IMR-90 (cell line): ENCODE measurements at regions not wholly inside any gene's neighbourhood (a gene's known extent, or its start where the extent isn't known, plus 50 kb on each side); places are given as distances from the start of the nearest gene placed in this dataset.

ENCODE experiments used
- ATAC-seq: fragments of 200-7000 bp; cut with Tn5 transposase; 2 replicates; pipeline ENCODE4 v1.9.1; 2020; ENCODE audit warnings: low read depth, mild to moderate bottlenecking, moderate library complexity
- BruUV-seq: library from RNA; stranded (reverse); fragments of 400-500 nt; replicated peaks from 2 replicates; lab custom pipeline; 2021; lab: Mats Ljungman, UMichigan
- CTCF ChIA-PET: fragments of 300-600 bp; formaldehyde crosslinking; extraction: SDS; loops from one replicate; lab custom pipeline; 2021; ENCODE audit warnings: antibody characterized with exemption; lab: Yijun Ruan, JAX
- POLR2A ChIA-PET: fragments of 300-600 bp; sonication (Branson Sonifier 250); formaldehyde crosslinking; loops from one replicate; lab custom pipeline; 2022; ENCODE audit warnings: antibody characterized with exemption; ENCODE audit not compliant: unreplicated experiment; lab: Charles Lee
- DNase-seq: peaks from one replicate; pipeline ENCODE4 v3.0.0; 2013
- H2AFZ ChIP-seq: replicated peaks from 2 replicates; pipeline ENCODE3; 2013; ENCODE audit warnings: low read length, mild to moderate bottlenecking; ENCODE audit not compliant: poor library complexity
- H2AK5ac ChIP-seq: 2 replicates; pipeline ENCODE4 v1.6.1; 2013; ENCODE audit warnings: low read depth, low read length, inconsistent platforms
- H2AK9ac ChIP-seq: replicated peaks from 2 replicates; pipeline ENCODE3; 2013; ENCODE audit warnings: mild to moderate bottlenecking, low read depth, low read length, moderate library complexity; ENCODE audit not compliant: poor library complexity
- H2BK120ac ChIP-seq: 2 replicates; pipeline ENCODE4 v1.6.1; 2013; ENCODE audit warnings: low read depth, low read length, inconsistent platforms
- H2BK15ac ChIP-seq: 3 replicates; pipeline ENCODE4 v1.6.1; 2013; ENCODE audit warnings: low read depth, low read length, inconsistent platforms
- H2BK20ac ChIP-seq: 2 replicates; pipeline ENCODE4 v1.6.1; 2013; ENCODE audit warnings: low read depth, mild to moderate bottlenecking, inconsistent platforms, low read length, moderate library complexity
- H2BK5ac ChIP-seq: 2 replicates; pipeline ENCODE4 v1.6.1; 2013; ENCODE audit warnings: mild to moderate bottlenecking, low read depth, low read length, inconsistent platforms; ENCODE audit not compliant: poor library complexity, severe bottlenecking
- H3K14ac ChIP-seq: replicated peaks from 2 replicates; pipeline ENCODE4 v1.6.1; 2013; ENCODE audit warnings: low read depth, low read length, inconsistent platforms
- H3K18ac ChIP-seq: 2 replicates; pipeline ENCODE4 v1.6.1; 2013; ENCODE audit warnings: low read depth, low read length, control low read depth
- H3K23ac ChIP-seq: 2 replicates; pipeline ENCODE4 v1.6.1; 2013; ENCODE audit warnings: low read depth, low read length, inconsistent platforms
- H3K27ac ChIP-seq: 2 replicates; pipeline ENCODE4 v1.5.1; 2013; ENCODE audit warnings: mild to moderate bottlenecking, control low read depth, low read length; ENCODE audit not compliant: insufficient read depth
- H3K27me3 ChIP-seq: 2 replicates; pipeline ENCODE4 v1.6.1; 2013; ENCODE audit warnings: low read length; ENCODE audit not compliant: control insufficient read depth, insufficient read depth
- H3K36me3 ChIP-seq: 2 replicates; pipeline ENCODE4 v1.6.1; 2013; ENCODE audit warnings: low read length, mixed read lengths; ENCODE audit not compliant: control insufficient read depth, insufficient read depth
- H3K4ac ChIP-seq: 2 replicates; pipeline ENCODE4 v1.6.1; 2013; ENCODE audit warnings: low read depth, low read length, inconsistent platforms
- H3K4me1 ChIP-seq: 2 replicates; pipeline ENCODE4 v1.6.1; 2013; ENCODE audit warnings: low read length, mixed read lengths; ENCODE audit not compliant: control insufficient read depth, insufficient read depth
- H3K4me2 ChIP-seq: 2 replicates; pipeline ENCODE4 v1.6.1; 2013; ENCODE audit warnings: low read depth, mild to moderate bottlenecking, control low read depth, low read length, moderate library complexity
- H3K4me3 ChIP-seq: 2 replicates; pipeline ENCODE4 v1.5.1; 2013; ENCODE audit warnings: low read depth, mild to moderate bottlenecking, control low read depth, low read length, moderate library complexity; ENCODE audit not compliant: insufficient read depth
- H3K56ac ChIP-seq: 2 replicates; pipeline ENCODE4 v1.6.1; 2013; ENCODE audit warnings: low read length, inconsistent platforms; ENCODE audit not compliant: insufficient read depth; ENCODE audit errors: extremely low read depth
- H3K79me1 ChIP-seq, 2 experiments: 2 replicates each; pipeline ENCODE4 v1.6.1; 2013; ENCODE audit warnings: low read length in 2 of 2, inconsistent platforms in 1 of 2, low read depth in 1 of 2
- H3K9ac ChIP-seq: 2 replicates; pipeline ENCODE4 v1.6.1; 2013; ENCODE audit warnings: low read depth, low read length, control low read depth
- H3K9me1 ChIP-seq: 2 replicates; pipeline ENCODE4 v1.6.1; 2013; ENCODE audit warnings: low read length, inconsistent platforms; ENCODE audit not compliant: insufficient read depth
- H3K9me3 ChIP-seq: 2 replicates; pipeline ENCODE4 v1.6.1; 2013; ENCODE audit warnings: low read length; ENCODE audit not compliant: control insufficient read depth, insufficient read depth
- H4K20me1 ChIP-seq: 2 replicates; pipeline ENCODE4 v1.6.1; 2013; ENCODE audit warnings: low read length, inconsistent platforms; ENCODE audit not compliant: insufficient read depth
- H4K5ac ChIP-seq: 2 replicates; pipeline ENCODE4 v1.6.1; 2013; ENCODE audit warnings: mild to moderate bottlenecking, low read depth, low read length, control low read depth
- H4K8ac ChIP-seq, 2 experiments: 2 replicates each; pipeline ENCODE4 v1.6.1; 2013; ENCODE audit warnings: low read depth in 2 of 2, low read length in 2 of 2, control low read depth in 1 of 2, inconsistent platforms in 1 of 2
- H4K91ac ChIP-seq: 2 replicates; pipeline ENCODE4 v1.6.1; 2013; ENCODE audit warnings: low read depth, low read length, inconsistent platforms; ENCODE audit not compliant: insufficient read depth
- BHLHE40 ChIP-seq: fragments of 150-350 bp; IDR thresholded peaks from 2 replicates; pipeline ENCODE4 v1.6.1; 2016; ENCODE audit warnings: mild to moderate bottlenecking, low read depth, low read length
- MXI1 ChIP-seq: IDR thresholded peaks from 2 replicates; pipeline ENCODE4 v1.6.1; 2012; ENCODE audit warnings: low read depth, mild to moderate bottlenecking, low read length, moderate library complexity, borderline replicate concordance
- RFX5 ChIP-seq: IDR thresholded peaks from 2 replicates; pipeline ENCODE4 v1.8.0; 2012; ENCODE audit warnings: low read depth, mild to moderate bottlenecking, low read length, moderate library complexity
- WGBS, 2 experiments: methylation state at CpG; one replicate each; pipeline versions ENCODE4 v1.1.5 to v1.1.7; 2013; ENCODE audit warnings: missing lambda C conversion rate in 2 of 2; ENCODE audit not compliant: insufficient read length in 1 of 2; ENCODE audit errors: extremely low coverage in 2 of 2; 5-methylcytosine and 5-hydroxymethylcytosine counted together
- dilution Hi-C: fragments of 300-500 bp; cut with HindIII; formaldehyde crosslinking; loops from one replicate; pipeline ENCODE4 v1.14.3; 2018; ENCODE audit warnings: low sequenced_read_pairs; ENCODE audit not compliant: unreplicated experiment
- in situ Hi-C: fragments of 300-500 bp; cut with MboI; formaldehyde crosslinking; loops from 3 replicates; pipeline ENCODE4 v1.14.3; 2019; ENCODE audit warnings: low sequenced_read_pairs, inconsistent platforms, mixed read lengths
- intact Hi-C: fragments of 100-400 bp; cut with micrococcal nuclease; formaldehyde crosslinking; loops from 2 replicates; pipeline ENCODE4 v1.10.0; 2022
- TF ChIP-seq, protein P1 (sequence below): fragments of 150-350 bp; IDR thresholded peaks from 2 replicates; pipeline ENCODE4 v1.6.1; 2016; ENCODE audit warnings: low read depth, mild to moderate bottlenecking, low read length, moderate library complexity, borderline replicate concordance
- TF ChIP-seq, protein P2 (sequence below): conservative IDR thresholded peaks from 2 replicates; pipeline ENCODE4 v1.5.1; 2012; ENCODE audit warnings: mild to moderate bottlenecking, low read depth, low read length, improper control_type of control experiment

DNA sequence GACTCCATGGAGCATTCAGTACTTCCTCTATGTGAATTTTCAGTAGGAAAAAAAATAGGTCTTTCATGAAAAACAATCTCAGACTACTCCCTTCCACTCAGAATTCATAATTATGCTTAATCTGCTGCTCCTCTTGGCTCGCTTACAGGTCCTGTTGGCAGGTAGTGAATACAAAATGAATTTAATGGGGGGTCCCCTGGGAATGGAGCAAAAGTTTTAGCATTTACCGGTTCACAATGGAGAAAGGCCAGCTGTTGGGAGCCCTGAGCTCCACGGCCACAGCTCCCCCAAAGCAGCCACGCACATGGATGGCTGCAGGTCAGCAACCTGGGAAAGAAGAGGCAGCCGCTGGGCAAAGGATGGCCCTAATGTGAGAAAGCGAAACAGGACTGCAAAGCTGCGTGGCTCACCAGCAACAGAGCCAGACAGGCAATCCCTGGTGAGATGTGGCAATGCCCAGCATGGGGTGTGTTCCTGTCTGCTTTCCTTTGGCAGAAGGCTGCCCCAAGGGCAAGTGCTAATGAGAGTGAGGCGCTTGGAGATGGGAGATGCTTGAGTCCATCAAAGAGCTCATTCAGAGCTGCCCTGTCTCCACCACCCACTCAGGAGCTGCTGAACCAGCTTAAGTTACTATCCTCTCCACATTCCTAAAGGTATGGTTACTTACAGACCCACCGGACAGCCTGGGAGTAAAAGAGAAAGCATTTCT lies 447.4 kb downstream of the EPHA4 start:
- H3K79me1 ChIP-seq = no peaks in the 10 kb centered on the region
- H2BK5ac ChIP-seq = no peak overlapping the region
- H4K8ac ChIP-seq = no peak overlapping the region
- H2AFZ ChIP-seq = no peak overlapping the region
- no peak overlapping the region for H2BK120ac ChIP-seq
- no peak overlapping the region for H3K4me3 ChIP-seq
- ChIA-PET CTCF (no interaction called here), POLR2A (no interaction called here)
- no peak overlapping the region for H2BK15ac ChIP-seq
- H4K20me1 ChIP-seq = no peaks in the 10 kb centered on the region
- no peaks in the 10 kb centered on the region for H3K9me1 ChIP-seq
- H2AK9ac ChIP-seq = no peak overlapping the region
- no peak overlapping the region for H3K27ac ChIP-seq
- TF ChIP-seq, protein P1, sequence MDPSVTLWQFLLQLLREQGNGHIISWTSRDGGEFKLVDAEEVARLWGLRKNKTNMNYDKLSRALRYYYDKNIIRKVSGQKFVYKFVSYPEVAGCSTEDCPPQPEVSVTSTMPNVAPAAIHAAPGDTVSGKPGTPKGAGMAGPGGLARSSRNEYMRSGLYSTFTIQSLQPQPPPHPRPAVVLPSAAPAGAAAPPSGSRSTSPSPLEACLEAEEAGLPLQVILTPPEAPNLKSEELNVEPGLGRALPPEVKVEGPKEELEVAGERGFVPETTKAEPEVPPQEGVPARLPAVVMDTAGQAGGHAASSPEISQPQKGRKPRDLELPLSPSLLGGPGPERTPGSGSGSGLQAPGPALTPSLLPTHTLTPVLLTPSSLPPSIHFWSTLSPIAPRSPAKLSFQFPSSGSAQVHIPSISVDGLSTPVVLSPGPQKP = no peak
- TF ChIP-seq BHLHE40 = no peak
- TF ChIP-seq, protein P2, sequence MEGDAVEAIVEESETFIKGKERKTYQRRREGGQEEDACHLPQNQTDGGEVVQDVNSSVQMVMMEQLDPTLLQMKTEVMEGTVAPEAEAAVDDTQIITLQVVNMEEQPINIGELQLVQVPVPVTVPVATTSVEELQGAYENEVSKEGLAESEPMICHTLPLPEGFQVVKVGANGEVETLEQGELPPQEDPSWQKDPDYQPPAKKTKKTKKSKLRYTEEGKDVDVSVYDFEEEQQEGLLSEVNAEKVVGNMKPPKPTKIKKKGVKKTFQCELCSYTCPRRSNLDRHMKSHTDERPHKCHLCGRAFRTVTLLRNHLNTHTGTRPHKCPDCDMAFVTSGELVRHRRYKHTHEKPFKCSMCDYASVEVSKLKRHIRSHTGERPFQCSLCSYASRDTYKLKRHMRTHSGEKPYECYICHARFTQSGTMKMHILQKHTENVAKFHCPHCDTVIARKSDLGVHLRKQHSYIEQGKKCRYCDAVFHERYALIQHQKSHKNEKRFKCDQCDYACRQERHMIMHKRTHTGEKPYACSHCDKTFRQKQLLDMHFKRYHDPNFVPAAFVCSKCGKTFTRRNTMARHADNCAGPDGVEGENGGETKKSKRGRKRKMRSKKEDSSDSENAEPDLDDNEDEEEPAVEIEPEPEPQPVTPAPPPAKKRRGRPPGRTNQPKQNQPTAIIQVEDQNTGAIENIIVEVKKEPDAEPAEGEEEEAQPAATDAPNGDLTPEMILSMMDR = no peak
- TF ChIP-seq RFX5 = no peak
- no peak for TF ChIP-seq MXI1
- BruUV-seq = no TSS peak
- H3K56ac ChIP-seq = no peak overlapping the region
- ATAC-seq = no peak
- H3K4me2 ChIP-seq = no peak overlapping the region
- no peak overlapping the region for H3K9ac ChIP-seq
- no peak overlapping the region for H3K18ac ChIP-seq
- H4K5ac ChIP-seq = no peak overlapping the region
- no peak overlapping the region for H2AK5ac ChIP-seq
- dilution Hi-C loops = no loop called here
- no peak overlapping the region for H3K23ac ChIP-seq
- no peak overlapping the region for H2BK20ac ChIP-seq
- H3K14ac ChIP-seq = no peak overlapping the region
- H3K9me3 ChIP-seq = peaks cover 6% of the 10 kb centered on the region; the same call in 1 of the 2 replicates
- H3K4me1 ChIP-seq = no peaks in the 10 kb centered on the region
- no peaks in the 10 kb centered on the region for H3K27me3 ChIP-seq
- H4K91ac ChIP-seq = no peak overlapping the region
- H3K36me3 ChIP-seq = no peaks in the 10 kb centered on the region
- WGBS, 2 experiments = 76% methylated on average over 6 of the region's 9 CpGs; no CpG with 5 or more reads in 1 of the 2 experiments
- intact Hi-C loops = no loop called here
- no peak for DNase-seq
- H3K4ac ChIP-seq = no peak overlapping the region
- in situ Hi-C loops = no loop called here
